Esophagus squamous epithelium (tissue), 5 donors: ENCODE measurements at regions not wholly inside any gene's neighbourhood (a gene's known extent, or its start where the extent isn't known, plus 50 kb on each side); places are given as distances from the start of the nearest gene placed in this dataset.

Experiments used
- DNase-seq: peaks from one replicate; lab custom pipeline; 2025; lab: John Stamatoyannopoulos, UW
- H3K27ac ChIP-seq, 4 donors: fragments of 200-600 bp; sonication (generic); one replicate each; pipeline ENCODE4 v1.5.1; 2016 to 2019; ENCODE audit warnings: mild to moderate bottlenecking in 1 of 4
- H3K27me3 ChIP-seq, 4 donors: fragments of 200-600 bp; sonication (generic); 1 replicate in 3 of 4; 2 replicates in 1 of 4; pipeline versions ENCODE4 v1.5.1 to v1.6.0; 2017 to 2021; ENCODE audit warnings: antibody characterized with exemption in 1 of 4
- H3K36me3 ChIP-seq, 3 donors: fragments of 200-600 bp; sonication (generic); one replicate each; pipeline ENCODE4 v1.5.1; 2016 to 2019
- H3K4me1 ChIP-seq, 3 donors: fragments of 200-600 bp; sonication (generic); one replicate each; pipeline ENCODE4 v1.5.1; 2017 to 2019
- H3K4me3 ChIP-seq, 4 donors: fragments of 200-600 bp; sonication (generic); 1 replicate in 3 of 4; 2 replicates in 1 of 4; pipeline ENCODE4 v1.5.1; 2016 to 2019; ENCODE audit warnings: mild to moderate bottlenecking in 2 of 4, moderate library complexity in 1 of 4
- H3K9me3 ChIP-seq, 3 donors: fragments of 200-600 bp; sonication (generic); one replicate each; pipeline ENCODE4 v1.5.1; 2016 to 2019
- POLR2A ChIP-seq, 4 donors: fragments of 450-650 bp; IDR thresholded peaks; one replicate each; pipeline ENCODE4 v1.6.1; 2017; ENCODE audit warnings: antibody characterized with exemption in 4 of 4, mild to moderate bottlenecking in 4 of 4, moderate library complexity in 3 of 4
- WGBS, 2 donors: methylation state at CpG; one replicate each; pipeline ENCODE4 v1.1.5; 2018; 5-methylcytosine and 5-hydroxymethylcytosine counted together
- intact Hi-C: fragments of 100-400 bp; cut with DNase I; formaldehyde crosslinking; loops from one replicate; pipeline ENCODE4 v1.15.0; 2022
- TF ChIP-seq, protein P1 (sequence below), 6 experiments: fragments of 450-650 bp in 4 of 6; fragments of 200-600 bp in 2 of 6; sonication (generic) in 2 of 6; IDR thresholded peaks; one replicate each; pipeline ENCODE4 v1.5.1; 2016 to 2019; ENCODE audit warnings: antibody characterized with exemption in 6 of 6, mild to moderate bottlenecking in 4 of 6, moderate library complexity in 4 of 6
- donor health status: DM: yes; HTN: yes; CAD: no.

GRCh38 chr15:25188551-25189101 is 233.8 kb downstream of the SNRPN start:
- no peak for DNase-seq
- H3K27me3 ChIP-seq: no peaks in the 10 kb centered on the region
- intact Hi-C loops: no loop called here
- H3K36me3 ChIP-seq: no peaks in the 10 kb centered on the region
- no peak overlapping the region for H3K27ac ChIP-seq
- no peak overlapping the region for H3K4me3 ChIP-seq
- 67% methylated on average over 1 to 4 of the region's 7 CpGs for WGBS, 2 donors
- peaks cover 0 to 99% (median 28%) of the 10 kb centered on the region in 3 donors for H3K9me3 ChIP-seq
- TF ChIP-seq, protein P1, sequence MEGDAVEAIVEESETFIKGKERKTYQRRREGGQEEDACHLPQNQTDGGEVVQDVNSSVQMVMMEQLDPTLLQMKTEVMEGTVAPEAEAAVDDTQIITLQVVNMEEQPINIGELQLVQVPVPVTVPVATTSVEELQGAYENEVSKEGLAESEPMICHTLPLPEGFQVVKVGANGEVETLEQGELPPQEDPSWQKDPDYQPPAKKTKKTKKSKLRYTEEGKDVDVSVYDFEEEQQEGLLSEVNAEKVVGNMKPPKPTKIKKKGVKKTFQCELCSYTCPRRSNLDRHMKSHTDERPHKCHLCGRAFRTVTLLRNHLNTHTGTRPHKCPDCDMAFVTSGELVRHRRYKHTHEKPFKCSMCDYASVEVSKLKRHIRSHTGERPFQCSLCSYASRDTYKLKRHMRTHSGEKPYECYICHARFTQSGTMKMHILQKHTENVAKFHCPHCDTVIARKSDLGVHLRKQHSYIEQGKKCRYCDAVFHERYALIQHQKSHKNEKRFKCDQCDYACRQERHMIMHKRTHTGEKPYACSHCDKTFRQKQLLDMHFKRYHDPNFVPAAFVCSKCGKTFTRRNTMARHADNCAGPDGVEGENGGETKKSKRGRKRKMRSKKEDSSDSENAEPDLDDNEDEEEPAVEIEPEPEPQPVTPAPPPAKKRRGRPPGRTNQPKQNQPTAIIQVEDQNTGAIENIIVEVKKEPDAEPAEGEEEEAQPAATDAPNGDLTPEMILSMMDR (IDR thresholded peaks at IDR 0.05): no peak
- no peak for TF ChIP-seq POLR2A (IDR thresholded peaks at IDR 0.05)
- no peaks in the 10 kb centered on the region for H3K4me1 ChIP-seq

DNA sequence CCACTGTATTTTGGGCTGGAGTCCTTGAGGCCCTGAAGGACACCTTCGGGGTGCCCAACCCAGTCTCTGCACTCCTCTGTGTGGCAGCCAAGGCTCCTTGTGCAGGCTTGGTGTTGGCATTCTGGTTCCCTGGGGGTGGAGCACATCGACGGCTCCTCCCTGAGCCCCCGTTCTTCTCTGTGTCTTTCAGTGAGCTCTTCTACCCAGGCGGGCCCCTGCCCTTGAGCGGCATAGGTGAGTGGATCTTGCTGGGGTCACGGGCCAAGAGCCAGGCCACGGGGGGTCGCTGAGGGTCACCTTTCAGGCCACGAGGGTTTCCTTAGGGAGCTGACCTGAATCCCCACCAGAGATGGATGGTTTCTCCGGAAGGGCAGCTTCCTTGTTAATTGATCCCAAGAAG is 234.8 kb downstream of the SNRPN start:
- 78 to 86% methylated on average over 3 of the region's 11 CpGs for WGBS, 2 donors
- intact Hi-C loops: no loop called here
- no peaks in the 10 kb centered on the region for H3K36me3 ChIP-seq
- no peaks in the 10 kb centered on the region for H3K4me1 ChIP-seq
- no peak overlapping the region for H3K27ac ChIP-seq
- H3K27me3 ChIP-seq: no peaks in the 10 kb centered on the region
- TF ChIP-seq POLR2A (IDR thresholded peaks at IDR 0.05): no peak
- H3K4me3 ChIP-seq: no peak overlapping the region
- no peak for DNase-seq
- peaks cover 0 to 98% (median 31%) of the 10 kb centered on the region in 3 donors for H3K9me3 ChIP-seq

DNA sequence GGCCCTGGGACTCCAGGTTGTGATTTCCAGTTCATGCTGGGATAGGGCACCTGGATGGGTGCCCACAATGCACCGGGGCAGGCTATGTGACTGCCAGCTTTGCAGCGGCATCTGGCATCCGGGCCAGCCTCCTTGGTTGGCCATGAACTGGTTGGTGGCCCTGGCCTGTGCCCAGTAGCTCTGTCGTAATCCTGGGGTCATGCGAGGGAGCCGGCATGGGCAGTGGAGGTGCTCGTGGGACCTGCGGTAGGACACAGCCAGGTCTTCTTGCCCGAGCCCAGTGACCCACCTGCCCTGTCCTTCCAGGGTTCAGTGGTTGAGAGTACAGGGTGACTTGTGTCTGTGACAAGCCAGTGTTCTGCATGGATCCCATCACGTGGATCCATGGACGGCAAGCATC is 237.9 kb downstream of the SNRPN start:
- H3K36me3 ChIP-seq: no peaks in the 10 kb centered on the region
- H3K4me1 ChIP-seq: no peaks in the 10 kb centered on the region
- peaks cover 0 to 97% (median 43%) of the 10 kb centered on the region in 3 donors for H3K9me3 ChIP-seq
- DNase-seq: no peak
- no peaks in the 10 kb centered on the region for H3K27me3 ChIP-seq
- H3K4me3 ChIP-seq: no peak overlapping the region
- no peak for TF ChIP-seq POLR2A (IDR thresholded peaks at IDR 0.05)
- TF ChIP-seq, protein P1 (IDR thresholded peaks at IDR 0.05): no peak
- H3K27ac ChIP-seq: no peak overlapping the region
- no CpG with 5 or more reads among the region's 11 CpGs for WGBS, 2 donors
- intact Hi-C loops: no loop called here

DNA sequence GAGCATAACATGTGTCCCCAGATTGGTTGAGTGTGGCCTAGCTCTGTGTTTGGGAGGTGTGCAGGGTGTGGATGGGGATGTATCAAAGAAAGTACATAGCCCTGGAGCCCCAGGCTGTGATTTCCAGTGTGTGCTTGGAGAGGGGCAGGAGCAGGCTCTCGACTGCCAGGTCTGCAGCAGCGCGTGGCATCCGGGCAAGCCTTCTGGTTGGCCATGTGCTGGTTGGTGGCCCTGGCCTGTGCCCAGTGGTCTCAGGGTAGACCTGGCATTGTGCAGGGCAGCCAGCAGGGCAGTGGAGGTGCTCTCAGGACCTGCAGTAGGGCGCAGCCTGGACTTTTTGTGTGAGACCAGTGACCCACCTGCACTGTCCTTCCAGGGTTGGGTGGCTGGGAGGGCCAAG is 231.5 kb downstream of the UBE3A start:
- no peak overlapping the region for H3K27ac ChIP-seq
- intact Hi-C loops: no loop called here
- H3K27me3 ChIP-seq: no peaks in the 10 kb centered on the region
- H3K4me1 ChIP-seq: no peaks in the 10 kb centered on the region
- TF ChIP-seq, protein P1 (IDR thresholded peaks at IDR 0.05): no peak
- TF ChIP-seq POLR2A (IDR thresholded peaks at IDR 0.05): no peak
- H3K9me3 ChIP-seq: peaks cover 0 to 98% (median 21%) of the 10 kb centered on the region in 3 donors
- no peaks in the 10 kb centered on the region for H3K36me3 ChIP-seq
- 70% methylated on average over 2 of the region's 5 CpGs; no CpG with 5 or more reads in 1 of the 2 donors for WGBS, 2 donors
- no peak overlapping the region for H3K4me3 ChIP-seq
- DNase-seq: no peak

DNA sequence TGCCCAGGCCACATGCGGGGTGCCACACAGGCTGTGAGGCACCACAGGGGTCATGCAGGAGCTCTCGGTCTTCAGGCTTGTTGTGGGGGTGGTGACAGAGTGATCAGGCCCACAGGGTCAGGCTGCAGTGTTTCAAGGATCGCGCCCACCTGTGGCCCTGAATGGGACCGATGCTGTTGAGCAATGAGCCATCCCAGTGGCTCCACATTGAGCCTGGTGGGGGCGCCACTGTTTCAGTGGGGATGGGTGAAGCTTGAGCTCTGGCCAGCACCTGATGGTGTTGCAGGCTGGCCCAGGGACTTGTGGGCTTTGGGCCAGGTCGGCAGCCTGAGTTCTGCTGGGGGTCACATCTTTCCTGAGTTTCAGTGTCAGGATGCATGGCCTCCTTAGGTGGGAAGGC is 230.1 kb downstream of the UBE3A start:
- WGBS, 2 donors: 73 to 92% methylated on average over 2 of the region's 7 CpGs
- H3K4me3 ChIP-seq: no peak overlapping the region
- peaks cover 0 to 98% (median 34%) of the 10 kb centered on the region in 3 donors for H3K9me3 ChIP-seq
- no peaks in the 10 kb centered on the region for H3K4me1 ChIP-seq
- H3K36me3 ChIP-seq: no peaks in the 10 kb centered on the region
- intact Hi-C loops: no loop called here
- TF ChIP-seq POLR2A (IDR thresholded peaks at IDR 0.05): no peak
- TF ChIP-seq, protein P1 (IDR thresholded peaks at IDR 0.05): no peak
- H3K27ac ChIP-seq: no peak overlapping the region
- H3K27me3 ChIP-seq: no peaks in the 10 kb centered on the region
- DNase-seq: no peak

GRCh38 chr15:25220834-25221233 is 218.0 kb downstream of the UBE3A start:
- Histone ChIP-seq H3K36me3 (no peaks in the 10 kb centered on the region), H3K27me3 (no peaks in the 10 kb centered on the region), H3K4me3 (no peak overlapping the region), H3K9me3 (peaks cover 0 to 97% (median 26%) of the 10 kb centered on the region in 3 donors), H3K4me1 (no peaks in the 10 kb centered on the region), H3K27ac (no peak overlapping the region)
- no peak for DNase-seq
- TF ChIP-seq POLR2A (IDR thresholded peaks at IDR 0.05): no peak
- TF ChIP-seq, protein P1 (IDR thresholded peaks at IDR 0.05): no peak
- WGBS, 2 donors: no CpG with 5 or more reads among the region's 5 CpGs
- intact Hi-C loops: no loop called here
